A673 (cell line): ENCODE measurements at regions not wholly inside any gene's neighbourhood (a gene's known extent, or its start where the extent isn't known, plus 50 kb on each side); places are given as distances from the start of the nearest gene placed in this dataset.

Experiments
- BruUV-seq: library from RNA; stranded (reverse); fragments of 400-500 nt; replicated peaks from 2 replicates; lab custom pipeline; 2021; lab: Mats Ljungman, UMichigan
- CTCF ChIA-PET: fragments of 300-600 bp; sonication (Branson Sonifier 250); formaldehyde crosslinking; loops from one replicate; lab custom pipeline; 2022; ENCODE audit warnings: antibody characterized with exemption; lab: Charles Lee
- POLR2A ChIA-PET: fragments of 300-600 bp; sonication (Branson Sonifier 250); formaldehyde crosslinking; loops from one replicate; lab custom pipeline; 2022; ENCODE audit warnings: antibody characterized with exemption; ENCODE audit not compliant: low non-redundant PET; lab: Charles Lee
- DNase-seq: peaks from one replicate; pipeline ENCODE4 v3.0.0-alpha.2; 2015; ENCODE audit warnings: low spot score
- H3K27ac ChIP-seq: fragments of 200-600 bp; sonication (generic); 2 replicates; pipeline ENCODE4 v1.5.1; 2016; ENCODE audit warnings: mixed run types, low read depth, mild to moderate bottlenecking, mixed read lengths, antibody characterized with exemption, low read length; ENCODE audit not compliant: poor library complexity, severe bottlenecking
- H3K27me3 ChIP-seq: fragments of 200-600 bp; sonication (generic); replicated peaks from 2 replicates; pipeline ENCODE4 v1.6.1; 2017; ENCODE audit warnings: mixed run types, low read depth, mild to moderate bottlenecking, mixed read lengths, antibody characterized with exemption, low read length; ENCODE audit not compliant: insufficient read depth, poor library complexity
- H3K36me3 ChIP-seq: fragments of 200-600 bp; sonication (generic); 2 replicates; pipeline ENCODE4 v1.6.1; 2016; ENCODE audit warnings: mixed run types, mild to moderate bottlenecking, mixed read lengths, antibody characterized with exemption, low read length; ENCODE audit not compliant: insufficient read depth, poor library complexity, severe bottlenecking
- H3K4me1 ChIP-seq: fragments of 200-600 bp; sonication (generic); 2 replicates; pipeline ENCODE4 v1.6.1; 2017; ENCODE audit warnings: mixed run types, mild to moderate bottlenecking, mixed read lengths, antibody characterized with exemption, low read length; ENCODE audit not compliant: insufficient read depth, poor library complexity, severe bottlenecking
- H3K4me3 ChIP-seq: fragments of 200-600 bp; sonication (generic); 2 replicates; pipeline ENCODE4 v1.5.1; 2016; ENCODE audit warnings: low read depth, mixed run types, mild to moderate bottlenecking, mixed read lengths, low read length; ENCODE audit not compliant: poor library complexity, severe bottlenecking
- H3K9me3 ChIP-seq: fragments of 200-600 bp; sonication (generic); 2 replicates; pipeline ENCODE4 v1.6.1; 2016; ENCODE audit warnings: mixed run types, low read depth, mild to moderate bottlenecking, mixed read lengths, antibody characterized with exemption, low read length; ENCODE audit not compliant: poor library complexity, severe bottlenecking
- EZH2 ChIP-seq: fragments of 200-600 bp; sonication (generic); IDR thresholded peaks from 2 replicates; pipeline ENCODE4 v1.6.1; 2017; ENCODE audit warnings: borderline replicate concordance, low read depth, mild to moderate bottlenecking, mixed read lengths, antibody characterized with exemption, low read length; ENCODE audit not compliant: poor library complexity, severe bottlenecking
- intact Hi-C: fragments of 100-400 bp; cut with micrococcal nuclease; formaldehyde crosslinking; loops from one replicate; pipeline ENCODE4 v1.10.0; 2022; ENCODE audit not compliant: unreplicated experiment
- TF ChIP-seq, protein P1 (sequence below): fragments of 300-800, 200-600 bp; sonication (generic); conservative IDR thresholded peaks from 2 replicates; pipeline ENCODE4 v1.5.1; 2017; ENCODE audit warnings: low read depth, mild to moderate bottlenecking, antibody characterized with exemption, low read length, moderate library complexity, mixed read lengths

DNA sequence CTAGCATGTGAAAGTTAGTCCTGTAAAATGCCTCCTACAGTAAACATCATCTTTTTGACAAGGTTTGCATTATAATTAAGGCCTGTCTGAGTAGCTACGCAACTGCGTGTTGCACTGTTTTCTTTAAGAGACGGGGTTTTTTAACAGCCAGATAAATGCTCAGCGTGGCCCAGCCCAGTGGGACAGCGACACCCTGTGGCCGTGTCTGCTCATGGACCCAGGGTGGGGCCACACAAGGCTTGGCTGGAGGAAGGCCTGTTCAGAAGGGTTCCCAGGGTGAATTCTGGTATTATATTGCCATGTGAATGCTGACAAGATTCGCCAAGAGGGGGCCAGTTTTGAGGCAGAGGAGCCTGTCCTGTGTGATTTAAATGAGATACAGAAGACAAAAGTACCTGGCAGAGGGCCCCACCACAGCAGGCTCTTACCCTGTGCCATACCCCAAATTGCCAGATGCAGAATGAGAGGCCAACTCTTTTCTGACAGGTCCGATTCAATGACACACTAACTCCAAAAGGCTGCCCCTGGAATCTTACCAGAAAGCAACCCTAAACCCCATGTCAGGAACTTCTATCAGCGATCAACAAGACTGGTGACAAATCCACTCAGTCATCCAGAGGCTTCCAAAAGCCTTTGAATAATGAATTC, 65.9 kb upstream of the IRX6 start:
- peak; percentile 78 for DNase-seq
- H3K27me3 ChIP-seq = no peaks in the 10 kb centered on the region
- no peaks in the 10 kb centered on the region for H3K36me3 ChIP-seq
- H3K4me1 ChIP-seq = no peaks in the 10 kb centered on the region
- no peak overlapping the region for H3K27ac ChIP-seq
- no peak for TF ChIP-seq EZH2
- TF ChIP-seq, protein P1, sequence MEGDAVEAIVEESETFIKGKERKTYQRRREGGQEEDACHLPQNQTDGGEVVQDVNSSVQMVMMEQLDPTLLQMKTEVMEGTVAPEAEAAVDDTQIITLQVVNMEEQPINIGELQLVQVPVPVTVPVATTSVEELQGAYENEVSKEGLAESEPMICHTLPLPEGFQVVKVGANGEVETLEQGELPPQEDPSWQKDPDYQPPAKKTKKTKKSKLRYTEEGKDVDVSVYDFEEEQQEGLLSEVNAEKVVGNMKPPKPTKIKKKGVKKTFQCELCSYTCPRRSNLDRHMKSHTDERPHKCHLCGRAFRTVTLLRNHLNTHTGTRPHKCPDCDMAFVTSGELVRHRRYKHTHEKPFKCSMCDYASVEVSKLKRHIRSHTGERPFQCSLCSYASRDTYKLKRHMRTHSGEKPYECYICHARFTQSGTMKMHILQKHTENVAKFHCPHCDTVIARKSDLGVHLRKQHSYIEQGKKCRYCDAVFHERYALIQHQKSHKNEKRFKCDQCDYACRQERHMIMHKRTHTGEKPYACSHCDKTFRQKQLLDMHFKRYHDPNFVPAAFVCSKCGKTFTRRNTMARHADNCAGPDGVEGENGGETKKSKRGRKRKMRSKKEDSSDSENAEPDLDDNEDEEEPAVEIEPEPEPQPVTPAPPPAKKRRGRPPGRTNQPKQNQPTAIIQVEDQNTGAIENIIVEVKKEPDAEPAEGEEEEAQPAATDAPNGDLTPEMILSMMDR = peak; percentile 92
- intact Hi-C loops = loop anchor here (1.0 to 10.0 kb wide), 7 partner anchors 223 to 1706 kb away; partner anchors contain the start of gene IRX5
- ChIA-PET POLR2A (no interaction called here), CTCF (interaction anchor here (0.6 to 1.0 kb wide), 2 partner anchors 223 to 1246 kb away, joined by 3 read pairs; no protein-coding TSS in a partner anchor)
- no TSS peak for BruUV-seq
- H3K9me3 ChIP-seq = no peaks in the 10 kb centered on the region
- no peak overlapping the region for H3K4me3 ChIP-seq

DNA sequence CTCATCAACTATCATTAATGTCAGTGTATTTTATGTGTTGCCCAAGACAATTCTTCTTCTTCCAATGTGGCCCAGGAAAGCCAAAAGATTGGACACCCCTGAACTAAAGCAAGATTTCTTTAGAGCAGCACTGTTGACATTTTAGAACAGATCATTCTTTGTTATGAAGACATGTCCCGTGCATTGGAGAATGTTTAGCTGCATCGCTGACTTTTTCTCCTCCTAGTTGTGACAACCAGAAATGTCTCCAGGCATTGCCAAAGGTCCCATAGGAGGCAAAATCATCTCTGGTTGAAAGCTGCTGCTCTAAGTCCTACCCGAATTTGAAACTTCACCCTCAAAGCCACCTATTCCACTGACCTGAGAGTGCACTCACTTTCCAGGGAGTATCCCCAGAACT, 62.7 kb upstream of the IRX6 start:
- H3K4me3 ChIP-seq = no peak overlapping the region
- no peaks in the 10 kb centered on the region for H3K4me1 ChIP-seq
- DNase-seq = no peak
- no peaks in the 10 kb centered on the region for H3K27me3 ChIP-seq
- no peaks in the 10 kb centered on the region for H3K36me3 ChIP-seq
- POLR2A ChIA-PET = no interaction called here
- TF ChIP-seq EZH2 = no peak
- TF ChIP-seq, protein P1 = no peak
- H3K27ac ChIP-seq = no peak overlapping the region
- intact Hi-C loops = no loop called here
- H3K9me3 ChIP-seq = no peaks in the 10 kb centered on the region
- CTCF ChIA-PET = no interaction called here
- no TSS peak for BruUV-seq

DNA sequence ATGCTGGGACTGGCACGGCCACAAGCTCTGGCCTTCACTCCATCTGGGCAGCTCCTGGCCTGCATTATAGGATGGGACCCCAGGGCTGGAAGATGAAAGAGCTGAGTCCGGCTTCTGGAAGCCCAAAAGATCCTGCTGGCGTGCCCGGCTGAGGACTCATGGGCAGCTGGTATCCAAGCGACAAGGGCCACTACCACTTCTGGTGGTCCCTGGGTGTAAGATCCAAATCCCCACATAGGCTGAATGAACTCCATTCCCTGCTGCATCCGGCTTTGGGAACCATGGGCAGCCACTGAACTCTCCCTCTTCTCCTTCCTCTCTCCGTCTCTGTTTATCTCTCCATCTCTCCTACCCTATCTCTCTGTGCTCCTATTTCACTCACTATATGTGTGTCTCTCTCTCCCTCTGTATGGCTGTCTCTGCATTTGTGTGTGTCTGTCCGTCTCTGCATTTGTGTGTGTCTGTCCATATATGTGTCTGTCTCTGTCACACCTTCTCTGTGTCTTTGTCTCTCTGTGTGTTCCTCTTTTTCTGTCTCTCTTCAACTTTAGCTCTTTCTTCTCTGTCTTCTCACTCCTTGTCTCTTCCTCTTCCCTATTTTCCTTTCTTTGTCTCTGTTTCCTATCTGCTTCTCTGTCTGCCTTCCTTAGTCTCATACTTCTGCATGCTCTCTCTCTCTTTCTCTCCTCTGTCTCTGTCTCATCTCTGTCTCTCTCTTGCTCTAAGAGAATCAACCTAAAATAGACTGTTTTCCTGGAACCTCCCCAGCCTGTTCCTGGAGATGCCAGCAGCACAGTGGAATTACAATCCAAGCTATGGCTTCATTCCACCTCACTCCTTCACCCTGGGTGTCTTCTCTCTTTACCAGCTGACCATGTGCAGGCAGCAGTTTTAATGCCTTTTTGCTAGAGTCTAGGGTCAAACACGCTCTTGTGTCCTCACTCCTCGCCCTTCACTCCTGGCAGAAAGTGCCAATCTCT, 60.4 kb upstream of the IRX6 start:
- CTCF ChIA-PET = no interaction called here
- no TSS peak for BruUV-seq

More for the DNA sequence above, 60.4 kb upstream of the IRX6 start:
- H3K4me3 ChIP-seq = no peak overlapping the region
- POLR2A ChIA-PET = no interaction called here
- no peaks in the 10 kb centered on the region for H3K27me3 ChIP-seq
- DNase-seq = no peak
- no peaks in the 10 kb centered on the region for H3K36me3 ChIP-seq
- H3K4me1 ChIP-seq = no peaks in the 10 kb centered on the region
- TF ChIP-seq, protein P1 = no peak
- no peak for TF ChIP-seq EZH2
- H3K9me3 ChIP-seq = no peaks in the 10 kb centered on the region
- intact Hi-C loops = no loop called here
- no peak overlapping the region for H3K27ac ChIP-seq
